Transverse colon (tissue), 4 donors: ENCODE measurements at regions not wholly inside any gene's neighbourhood (a gene's known extent, or its start where the extent isn't known, plus 50 kb on each side); places are given as distances from the start of the nearest gene placed in this dataset.

Source experiments
- EP300 ChIP-seq: sonication (generic); formaldehyde crosslinking; IDR thresholded peaks from one replicate; pipeline ENCODE4 v1.6.1; 2017; ENCODE audit warnings: antibody characterized with exemption, low read depth
- POLR2A ChIP-seq: fragments of 450-650 bp; IDR thresholded peaks from one replicate; pipeline ENCODE4 v1.6.1; 2016; ENCODE audit warnings: antibody characterized with exemption, mild to moderate bottlenecking, moderate library complexity
- POLR2AphosphoS5 ChIP-seq, 3 donors: sonication (generic); formaldehyde crosslinking; IDR thresholded peaks; one replicate each; pipeline ENCODE4 v1.6.1; 2016; ENCODE audit warnings: antibody characterized with exemption in 3 of 3
- TF ChIP-seq, protein P1 (sequence below), 5 experiments: fragments of 200-600 bp in 3 of 5; fragments of 450-650 bp in 2 of 5; sonication (generic) in 3 of 5; IDR thresholded peaks; 1 replicate in 2 of 5; 2 replicates in 3 of 5; pipeline ENCODE4 v1.5.1; 2016 to 2017; ENCODE audit warnings: antibody characterized with exemption in 5 of 5, inconsistent platforms in 3 of 5, mild to moderate bottlenecking in 2 of 5, moderate library complexity in 1 of 5

DNA sequence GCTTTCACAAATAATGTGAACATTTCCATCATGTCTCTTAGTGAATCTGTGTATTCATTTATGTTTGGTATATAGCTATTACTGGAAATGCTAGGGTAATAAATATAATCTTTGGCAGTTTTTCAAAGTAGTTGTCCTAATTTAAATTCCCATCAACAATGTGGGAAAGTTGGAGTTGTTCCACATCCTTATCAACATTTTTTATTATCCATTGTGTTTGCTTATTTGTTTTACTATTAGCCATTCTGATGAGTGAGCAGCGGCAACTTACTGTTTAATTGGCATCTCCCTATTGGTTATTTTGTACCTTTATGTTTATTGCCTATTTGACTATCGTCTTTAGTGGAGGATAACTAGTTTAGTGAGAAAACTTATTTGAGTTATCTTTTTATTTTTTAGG is 121.1 kb upstream of the CCN2 start:
- TF ChIP-seq POLR2AphosphoS5 (IDR thresholded peaks at IDR 0.05): no peak
- TF ChIP-seq EP300: no peak
- TF ChIP-seq, protein P1, sequence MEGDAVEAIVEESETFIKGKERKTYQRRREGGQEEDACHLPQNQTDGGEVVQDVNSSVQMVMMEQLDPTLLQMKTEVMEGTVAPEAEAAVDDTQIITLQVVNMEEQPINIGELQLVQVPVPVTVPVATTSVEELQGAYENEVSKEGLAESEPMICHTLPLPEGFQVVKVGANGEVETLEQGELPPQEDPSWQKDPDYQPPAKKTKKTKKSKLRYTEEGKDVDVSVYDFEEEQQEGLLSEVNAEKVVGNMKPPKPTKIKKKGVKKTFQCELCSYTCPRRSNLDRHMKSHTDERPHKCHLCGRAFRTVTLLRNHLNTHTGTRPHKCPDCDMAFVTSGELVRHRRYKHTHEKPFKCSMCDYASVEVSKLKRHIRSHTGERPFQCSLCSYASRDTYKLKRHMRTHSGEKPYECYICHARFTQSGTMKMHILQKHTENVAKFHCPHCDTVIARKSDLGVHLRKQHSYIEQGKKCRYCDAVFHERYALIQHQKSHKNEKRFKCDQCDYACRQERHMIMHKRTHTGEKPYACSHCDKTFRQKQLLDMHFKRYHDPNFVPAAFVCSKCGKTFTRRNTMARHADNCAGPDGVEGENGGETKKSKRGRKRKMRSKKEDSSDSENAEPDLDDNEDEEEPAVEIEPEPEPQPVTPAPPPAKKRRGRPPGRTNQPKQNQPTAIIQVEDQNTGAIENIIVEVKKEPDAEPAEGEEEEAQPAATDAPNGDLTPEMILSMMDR (IDR thresholded peaks at IDR 0.05): no peak
- no peak for TF ChIP-seq POLR2A
